Panc1 (cell line): ENCODE measurements at regions not wholly inside any gene's neighbourhood (a gene's known extent, or its start where the extent isn't known, plus 50 kb on each side); places are given as distances from the start of the nearest gene placed in this dataset.

Experiments used
- POLR2AphosphoS5 ChIP-seq: IDR thresholded peaks from 2 replicates; pipeline ENCODE4 v1.6.1; 2012; ENCODE audit warnings: mild to moderate bottlenecking, low read depth, low read length, moderate library complexity
- SIN3A ChIP-seq: IDR thresholded peaks from 2 replicates; pipeline ENCODE4 v1.6.1; 2012; ENCODE audit warnings: low read depth, mild to moderate bottlenecking, low read length, moderate library complexity, borderline replicate concordance; ENCODE audit not compliant: insufficient read depth
- TF ChIP-seq, protein P1 (sequence below): fragments of 450-650 bp; IDR thresholded peaks from 2 replicates; pipeline ENCODE4 v1.5.1; 2017; ENCODE audit warnings: mild to moderate bottlenecking
- TF ChIP-seq, protein P2 (sequence below), 2 experiments: IDR thresholded peaks; 2 replicates each; pipeline ENCODE4 v1.6.1; 2011 to 2012; ENCODE audit warnings: low read depth in 2 of 2, control low read depth in 1 of 2, low read length in 1 of 2, mild to moderate bottlenecking in 1 of 2, moderate library complexity in 1 of 2; ENCODE audit not compliant: insufficient read depth in 1 of 2

DNA sequence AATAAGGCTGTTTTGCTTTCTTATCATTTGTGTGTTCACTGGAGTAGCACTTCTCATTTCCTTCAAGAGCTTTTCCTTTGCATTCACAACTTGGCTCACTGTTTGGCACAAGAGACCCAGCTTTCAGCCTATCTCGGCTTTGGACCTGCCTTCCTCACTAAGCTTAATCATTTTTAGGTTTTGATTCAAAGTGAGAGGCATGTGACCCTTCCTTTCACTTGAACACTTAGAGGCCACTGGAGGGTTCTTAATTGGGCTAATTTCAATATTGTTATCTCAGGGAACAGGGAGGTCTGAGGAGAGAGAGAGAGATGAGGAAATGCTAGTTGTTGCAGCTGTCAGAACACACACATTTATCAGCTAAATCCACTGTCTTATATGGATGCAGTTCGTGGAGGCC is 82.9 kb upstream of the SCAF8 start:
- TF ChIP-seq POLR2AphosphoS5 (no peak), SIN3A (no peak)
- TF ChIP-seq, protein P1, sequence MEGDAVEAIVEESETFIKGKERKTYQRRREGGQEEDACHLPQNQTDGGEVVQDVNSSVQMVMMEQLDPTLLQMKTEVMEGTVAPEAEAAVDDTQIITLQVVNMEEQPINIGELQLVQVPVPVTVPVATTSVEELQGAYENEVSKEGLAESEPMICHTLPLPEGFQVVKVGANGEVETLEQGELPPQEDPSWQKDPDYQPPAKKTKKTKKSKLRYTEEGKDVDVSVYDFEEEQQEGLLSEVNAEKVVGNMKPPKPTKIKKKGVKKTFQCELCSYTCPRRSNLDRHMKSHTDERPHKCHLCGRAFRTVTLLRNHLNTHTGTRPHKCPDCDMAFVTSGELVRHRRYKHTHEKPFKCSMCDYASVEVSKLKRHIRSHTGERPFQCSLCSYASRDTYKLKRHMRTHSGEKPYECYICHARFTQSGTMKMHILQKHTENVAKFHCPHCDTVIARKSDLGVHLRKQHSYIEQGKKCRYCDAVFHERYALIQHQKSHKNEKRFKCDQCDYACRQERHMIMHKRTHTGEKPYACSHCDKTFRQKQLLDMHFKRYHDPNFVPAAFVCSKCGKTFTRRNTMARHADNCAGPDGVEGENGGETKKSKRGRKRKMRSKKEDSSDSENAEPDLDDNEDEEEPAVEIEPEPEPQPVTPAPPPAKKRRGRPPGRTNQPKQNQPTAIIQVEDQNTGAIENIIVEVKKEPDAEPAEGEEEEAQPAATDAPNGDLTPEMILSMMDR = no peak
- TF ChIP-seq, protein P2, sequence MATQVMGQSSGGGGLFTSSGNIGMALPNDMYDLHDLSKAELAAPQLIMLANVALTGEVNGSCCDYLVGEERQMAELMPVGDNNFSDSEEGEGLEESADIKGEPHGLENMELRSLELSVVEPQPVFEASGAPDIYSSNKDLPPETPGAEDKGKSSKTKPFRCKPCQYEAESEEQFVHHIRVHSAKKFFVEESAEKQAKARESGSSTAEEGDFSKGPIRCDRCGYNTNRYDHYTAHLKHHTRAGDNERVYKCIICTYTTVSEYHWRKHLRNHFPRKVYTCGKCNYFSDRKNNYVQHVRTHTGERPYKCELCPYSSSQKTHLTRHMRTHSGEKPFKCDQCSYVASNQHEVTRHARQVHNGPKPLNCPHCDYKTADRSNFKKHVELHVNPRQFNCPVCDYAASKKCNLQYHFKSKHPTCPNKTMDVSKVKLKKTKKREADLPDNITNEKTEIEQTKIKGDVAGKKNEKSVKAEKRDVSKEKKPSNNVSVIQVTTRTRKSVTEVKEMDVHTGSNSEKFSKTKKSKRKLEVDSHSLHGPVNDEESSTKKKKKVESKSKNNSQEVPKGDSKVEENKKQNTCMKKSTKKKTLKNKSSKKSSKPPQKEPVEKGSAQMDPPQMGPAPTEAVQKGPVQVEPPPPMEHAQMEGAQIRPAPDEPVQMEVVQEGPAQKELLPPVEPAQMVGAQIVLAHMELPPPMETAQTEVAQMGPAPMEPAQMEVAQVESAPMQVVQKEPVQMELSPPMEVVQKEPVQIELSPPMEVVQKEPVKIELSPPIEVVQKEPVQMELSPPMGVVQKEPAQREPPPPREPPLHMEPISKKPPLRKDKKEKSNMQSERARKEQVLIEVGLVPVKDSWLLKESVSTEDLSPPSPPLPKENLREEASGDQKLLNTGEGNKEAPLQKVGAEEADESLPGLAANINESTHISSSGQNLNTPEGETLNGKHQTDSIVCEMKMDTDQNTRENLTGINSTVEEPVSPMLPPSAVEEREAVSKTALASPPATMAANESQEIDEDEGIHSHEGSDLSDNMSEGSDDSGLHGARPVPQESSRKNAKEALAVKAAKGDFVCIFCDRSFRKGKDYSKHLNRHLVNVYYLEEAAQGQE (IDR thresholded peaks at IDR 0.05; ENCODE audit: insufficient read depth in 1 of 2, low read depth in 2 of 2, low read length in 1 of 2) = no peak
